ENCODE measurements at regions not wholly inside any gene's neighbourhood (a gene's known extent, or its start where the extent isn't known, plus 50 kb on each side); places are given as distances from the start of the nearest gene placed in this dataset.

DNA sequence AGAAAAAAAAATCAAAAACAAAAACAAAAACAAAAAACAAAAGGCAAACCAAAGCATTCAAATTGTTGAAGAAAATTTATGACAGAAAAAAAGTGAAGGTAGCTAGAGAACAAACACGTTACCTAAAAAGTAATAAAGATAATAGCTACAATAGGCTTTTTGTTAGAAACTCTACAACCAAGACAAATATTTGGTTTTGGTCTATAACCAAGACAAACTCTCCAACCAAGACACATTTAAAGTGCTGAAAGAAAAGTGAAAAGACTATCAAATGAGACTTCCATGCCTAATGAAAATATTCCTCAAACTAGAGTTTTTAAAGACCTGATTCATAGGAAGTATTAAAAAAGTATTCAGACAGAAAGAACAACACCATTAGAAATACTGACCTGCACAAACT, 391.9 kb upstream of the NDST4 start:
- TF ChIP-seq EP300 (IDR thresholded peaks at IDR 0.05) (no peak), POLR2AphosphoS5 (IDR thresholded peaks at IDR 0.05) (no peak)
- TF ChIP-seq, protein P1, sequence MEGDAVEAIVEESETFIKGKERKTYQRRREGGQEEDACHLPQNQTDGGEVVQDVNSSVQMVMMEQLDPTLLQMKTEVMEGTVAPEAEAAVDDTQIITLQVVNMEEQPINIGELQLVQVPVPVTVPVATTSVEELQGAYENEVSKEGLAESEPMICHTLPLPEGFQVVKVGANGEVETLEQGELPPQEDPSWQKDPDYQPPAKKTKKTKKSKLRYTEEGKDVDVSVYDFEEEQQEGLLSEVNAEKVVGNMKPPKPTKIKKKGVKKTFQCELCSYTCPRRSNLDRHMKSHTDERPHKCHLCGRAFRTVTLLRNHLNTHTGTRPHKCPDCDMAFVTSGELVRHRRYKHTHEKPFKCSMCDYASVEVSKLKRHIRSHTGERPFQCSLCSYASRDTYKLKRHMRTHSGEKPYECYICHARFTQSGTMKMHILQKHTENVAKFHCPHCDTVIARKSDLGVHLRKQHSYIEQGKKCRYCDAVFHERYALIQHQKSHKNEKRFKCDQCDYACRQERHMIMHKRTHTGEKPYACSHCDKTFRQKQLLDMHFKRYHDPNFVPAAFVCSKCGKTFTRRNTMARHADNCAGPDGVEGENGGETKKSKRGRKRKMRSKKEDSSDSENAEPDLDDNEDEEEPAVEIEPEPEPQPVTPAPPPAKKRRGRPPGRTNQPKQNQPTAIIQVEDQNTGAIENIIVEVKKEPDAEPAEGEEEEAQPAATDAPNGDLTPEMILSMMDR (IDR thresholded peaks at IDR 0.05) = no peak
